ENCODE measurements at regions not wholly inside any gene's neighbourhood (a gene's known extent, or its start where the extent isn't known, plus 50 kb on each side); places are given as distances from the start of the nearest gene placed in this dataset.

GRCh38 chr5:34597034-34598027, 58.8 kb upstream of the RAI14 start:
- Mint-ChIP-seq H3K4me1 (peaks cover 19% of the 10 kb centered on the region), H3K27me3 (ENCODE audit: low read depth, poor library complexity) (peaks cover 17% of the 10 kb centered on the region), H3K27ac (no peak overlapping the region), H3K36me3 (ENCODE audit: low read depth) (no peaks in the 10 kb centered on the region), H3K9me3 (no peaks in the 10 kb centered on the region), H3K4me3 (no peak overlapping the region)
- DNase-seq, result no peak
- no peak for TF ChIP-seq CTCF (IDR thresholded peaks at IDR 0.05)

GRCh38 chr5:34598177-34598794, 57.8 kb upstream of the RAI14 start:
- peaks cover 17% of the 10 kb centered on the region for H3K27me3 Mint-ChIP-seq (ENCODE audit: low read depth, poor library complexity)
- H3K9me3 Mint-ChIP-seq, result no peaks in the 10 kb centered on the region
- TF ChIP-seq CTCF (IDR thresholded peaks at IDR 0.05), result no peak
- no peak for DNase-seq
- H3K36me3 Mint-ChIP-seq (ENCODE audit: low read depth), result no peaks in the 10 kb centered on the region
- H3K4me1 Mint-ChIP-seq, result peaks cover 19% of the 10 kb centered on the region
- H3K4me3 Mint-ChIP-seq, result no peak overlapping the region
- no peak overlapping the region for H3K27ac Mint-ChIP-seq

- Mint-ChIP-seq H3K4me1 (peaks cover 19% of the 10 kb centered on the region), H3K36me3 (ENCODE audit: low read depth) (no peaks in the 10 kb centered on the region), H3K4me3 (no peak overlapping the region), H3K27ac (no peak overlapping the region), H3K27me3 (ENCODE audit: low read depth, poor library complexity) (peaks cover 13% of the 10 kb centered on the region), H3K9me3 (no peaks in the 10 kb centered on the region)
- no peak for DNase-seq
- no peak for TF ChIP-seq CTCF (IDR thresholded peaks at IDR 0.05)
These were observed 56.5 kb upstream of the RAI14 start for GRCh38 chr5:34599471-34600117.

GRCh38 chr5:34600118-34600493, 56.0 kb upstream of the RAI14 start:
- Mint-ChIP-seq H3K9me3 (no peaks in the 10 kb centered on the region), H3K27me3 (ENCODE audit: low read depth, poor library complexity) (peaks cover 13% of the 10 kb centered on the region), H3K27ac (no peak overlapping the region), H3K36me3 (ENCODE audit: low read depth) (no peaks in the 10 kb centered on the region), H3K4me1 (peaks cover 19% of the 10 kb centered on the region), H3K4me3 (no peak overlapping the region)
- DNase-seq, result no peak
- no peak for TF ChIP-seq CTCF (IDR thresholded peaks at IDR 0.05)

- Mint-ChIP-seq H3K4me3 (no peak overlapping the region), H3K27me3 (ENCODE audit: low read depth, poor library complexity) (peaks cover 9% of the 10 kb centered on the region), H3K9me3 (no peaks in the 10 kb centered on the region), H3K36me3 (ENCODE audit: low read depth) (no peaks in the 10 kb centered on the region), H3K4me1 (peaks cover 5% of the 10 kb centered on the region), H3K27ac (no peak overlapping the region)
- no peak for DNase-seq
- TF ChIP-seq CTCF (IDR thresholded peaks at IDR 0.05), result no peak
These were observed 52.8 kb upstream of the RAI14 start for GRCh38 chr5:34603378-34603777.
